SK-N-SH (cell line): ENCODE measurements at regions not wholly inside any gene's neighbourhood (a gene's known extent, or its start where the extent isn't known, plus 50 kb on each side); places are given as distances from the start of the nearest gene placed in this dataset.

Experiments
- EP300 ChIP-seq, 2 experiments: IDR thresholded peaks; 2 replicates each; pipeline versions ENCODE4 v1.4.0 to v1.6.1; 2012; ENCODE audit warnings: borderline replicate concordance in 1 of 2, low read depth in 1 of 2, low read length in 1 of 2
- MAX ChIP-seq: IDR thresholded peaks from 2 replicates; pipeline ENCODE4 v1.4.0; 2012; ENCODE audit warnings: low read depth
- NRF1 ChIP-seq: IDR thresholded peaks from 2 replicates; pipeline ENCODE4 v1.6.1; 2012; ENCODE audit warnings: low read depth, mild to moderate bottlenecking, low read length
- POLR2AphosphoS5 ChIP-seq: IDR thresholded peaks from 2 replicates; pipeline ENCODE4 v1.6.1; 2012; ENCODE audit warnings: low read depth, low read length
- RAD21 ChIP-seq: IDR thresholded peaks from 2 replicates; pipeline ENCODE4 v1.6.1; 2012; ENCODE audit warnings: mild to moderate bottlenecking, low read length
- TF ChIP-seq, protein P1 (sequence below): fragments of 200-600 bp; sonication (generic); IDR thresholded peaks from 2 replicates; pipeline ENCODE4 v1.6.1; 2017; ENCODE audit warnings: antibody characterized with exemption, mild to moderate bottlenecking, moderate library complexity

DNA sequence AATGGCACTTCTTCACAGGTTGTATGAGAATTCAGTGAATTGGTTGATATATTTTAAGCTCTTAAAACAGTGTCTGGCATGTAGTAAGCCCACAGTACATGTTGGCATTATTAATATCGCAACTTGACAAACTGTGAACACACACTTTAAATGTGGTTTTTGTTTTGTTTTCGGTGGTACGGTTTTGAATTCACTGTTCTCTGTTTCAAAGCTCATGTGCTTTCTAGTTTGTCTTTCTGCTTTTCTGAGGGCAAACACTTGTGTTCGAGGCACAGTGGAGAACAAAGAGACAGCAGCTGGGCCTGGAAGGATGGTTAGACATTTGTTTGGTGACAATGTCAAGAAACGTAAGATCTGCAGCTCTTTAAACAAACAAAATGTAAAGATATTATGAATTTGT, 276.5 kb upstream of the MC4R start:
- TF ChIP-seq MAX: no peak
- no peak for TF ChIP-seq POLR2AphosphoS5
- TF ChIP-seq, protein P1, sequence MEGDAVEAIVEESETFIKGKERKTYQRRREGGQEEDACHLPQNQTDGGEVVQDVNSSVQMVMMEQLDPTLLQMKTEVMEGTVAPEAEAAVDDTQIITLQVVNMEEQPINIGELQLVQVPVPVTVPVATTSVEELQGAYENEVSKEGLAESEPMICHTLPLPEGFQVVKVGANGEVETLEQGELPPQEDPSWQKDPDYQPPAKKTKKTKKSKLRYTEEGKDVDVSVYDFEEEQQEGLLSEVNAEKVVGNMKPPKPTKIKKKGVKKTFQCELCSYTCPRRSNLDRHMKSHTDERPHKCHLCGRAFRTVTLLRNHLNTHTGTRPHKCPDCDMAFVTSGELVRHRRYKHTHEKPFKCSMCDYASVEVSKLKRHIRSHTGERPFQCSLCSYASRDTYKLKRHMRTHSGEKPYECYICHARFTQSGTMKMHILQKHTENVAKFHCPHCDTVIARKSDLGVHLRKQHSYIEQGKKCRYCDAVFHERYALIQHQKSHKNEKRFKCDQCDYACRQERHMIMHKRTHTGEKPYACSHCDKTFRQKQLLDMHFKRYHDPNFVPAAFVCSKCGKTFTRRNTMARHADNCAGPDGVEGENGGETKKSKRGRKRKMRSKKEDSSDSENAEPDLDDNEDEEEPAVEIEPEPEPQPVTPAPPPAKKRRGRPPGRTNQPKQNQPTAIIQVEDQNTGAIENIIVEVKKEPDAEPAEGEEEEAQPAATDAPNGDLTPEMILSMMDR: no peak
- TF ChIP-seq EP300 (IDR thresholded peaks at IDR 0.05; ENCODE audit: borderline replicate concordance in 1 of 2, low read depth in 1 of 2, low read length in 1 of 2): no peak
- no peak for TF ChIP-seq RAD21
- no peak for TF ChIP-seq NRF1
